ENCODE measurements at regions not wholly inside any gene's neighbourhood (a gene's known extent, or its start where the extent isn't known, plus 50 kb on each side); places are given as distances from the start of the nearest gene placed in this dataset.

- no peak for DNase-seq (ENCODE audit: low read depth in 2 of 2)
Measured at GRCh38 chr2:143954186-143954585, 565.7 kb downstream of the ZEB2 start.

GRCh38 chr2:143953451-143954030, 566.4 kb downstream of the ZEB2 start:
- no peak for DNase-seq (ENCODE audit: low read depth in 2 of 2)

- DNase-seq (ENCODE audit: low read depth in 2 of 2), result no peak
Measured at GRCh38 chr2:143952536-143952935, 567.4 kb downstream of the ZEB2 start.

GRCh38 chr2:143950704-143951103, 569.2 kb downstream of the ZEB2 start:
- DNase-seq (ENCODE audit: low read depth in 2 of 2), result no peak

GRCh38 chr2:143949121-143949848, 570.6 kb downstream of the ZEB2 start:
- no peak for DNase-seq (ENCODE audit: low read depth in 2 of 2)

GRCh38 chr2:143948710-143949109, 571.2 kb downstream of the ZEB2 start:
- no peak for DNase-seq (ENCODE audit: low read depth in 2 of 2)

- DNase-seq (ENCODE audit: low read depth in 2 of 2), result no peak
Measured at GRCh38 chr2:143946436-143947391, 573.2 kb downstream of the ZEB2 start.

GRCh38 chr2:143942486-143942885, 577.4 kb downstream of the ZEB2 start:
- DNase-seq (ENCODE audit: low read depth in 2 of 2), result no peak

- no peak for DNase-seq (ENCODE audit: low read depth in 2 of 2)
Measured at GRCh38 chr2:143940720-143941119, 579.2 kb downstream of the ZEB2 start.

- DNase-seq (ENCODE audit: low read depth in 2 of 2), result no peak
Measured at GRCh38 chr2:143939626-143940330, 580.1 kb downstream of the ZEB2 start.

GRCh38 chr2:143937723-143938350, 582.1 kb downstream of the ZEB2 start:
- no peak for DNase-seq (ENCODE audit: low read depth in 2 of 2)

GRCh38 chr2:143936848-143937722, 582.8 kb downstream of the ZEB2 start:
- peak in 1 of 2 experiments; percentile 9 for DNase-seq (ENCODE audit: low read depth in 2 of 2)

GRCh38 chr2:143936538-143936847, 583.4 kb downstream of the ZEB2 start:
- no peak for DNase-seq (ENCODE audit: low read depth in 2 of 2)

GRCh38 chr2:143935482-143935752, 584.5 kb downstream of the ZEB2 start:
- DNase-seq (ENCODE audit: low read depth in 2 of 2), result no peak

- no peak for DNase-seq (ENCODE audit: low read depth in 2 of 2)
Measured at GRCh38 chr2:143934626-143935481, 585.1 kb downstream of the ZEB2 start.

- DNase-seq (ENCODE audit: low read depth in 2 of 2), result no peak
Measured at GRCh38 chr2:143933946-143934569, 585.9 kb downstream of the ZEB2 start.

- DNase-seq (ENCODE audit: low read depth in 2 of 2), result no peak
Measured at GRCh38 chr2:143930891-143931290, 589.0 kb downstream of the ZEB2 start.

- DNase-seq (ENCODE audit: low read depth in 2 of 2), result no peak
Measured at GRCh38 chr2:143928613-143929012, 591.3 kb downstream of the ZEB2 start.

- no peak for DNase-seq (ENCODE audit: low read depth in 2 of 2)
Measured at GRCh38 chr2:143928184-143928583, 591.7 kb downstream of the ZEB2 start.

Data from stimulated activated CD4-positive, alpha-beta T cell treated with anti-CD3 and anti-CD28 coated beads, Interleukin-12 subunit alpha, Interleukin-12 subunit beta, amount 100 ng/mL, for 24 hours (primary cell).